Uterus (tissue), 3 donors: ENCODE measurements at regions not wholly inside any gene's neighbourhood (a gene's known extent, or its start where the extent isn't known, plus 50 kb on each side); places are given as distances from the start of the nearest gene placed in this dataset.
"Not testable (repeated sequence)": the region's sequence is repeated elsewhere in the genome, so short reads cannot be mapped to it uniquely, and the experiment has no call there.

Experiments
- DNase-seq, 2 donors: peaks; one replicate each; pipeline ENCODE4 v3.0.0-alpha.2; 2019 to 2020
- H3K27ac ChIP-seq, 2 donors: fragments of 200-600 bp; sonication (generic); 1 replicate in 1 of 2; 2 replicates in 1 of 2; pipeline ENCODE4 v1.5.1; 2016 to 2018
- H3K27me3 ChIP-seq, 2 donors: fragments of 200-600 bp; sonication (generic); one replicate each; pipeline ENCODE4 v1.5.1; 2018 to 2019; ENCODE audit warnings: control low read depth in 1 of 2
- H3K36me3 ChIP-seq, 2 donors: fragments of 200-600 bp; sonication (generic); one replicate each; pipeline ENCODE4 v1.5.1; 2019; ENCODE audit warnings: control low read depth in 1 of 2
- H3K4me1 ChIP-seq, 2 donors: fragments of 200-600 bp; sonication (generic); one replicate each; pipeline ENCODE4 v1.5.1; 2018 to 2019; ENCODE audit warnings: control low read depth in 1 of 2
- H3K4me3 ChIP-seq, 2 donors: fragments of 200-600 bp; sonication (generic); 1 replicate in 1 of 2; 2 replicates in 1 of 2; pipeline ENCODE4 v1.5.1; 2018 to 2019; ENCODE audit warnings: mild to moderate bottlenecking in 1 of 2
- H3K9me3 ChIP-seq, 2 donors: fragments of 200-600 bp; sonication (generic); one replicate each; pipeline ENCODE4 v1.5.1; 2019; ENCODE audit warnings: control low read depth in 1 of 2
- CTCF ChIP-seq, 4 experiments: fragments of 200-600 bp in 2 of 4; fragments of 450-650 bp in 2 of 4; sonication (generic) in 2 of 4; IDR thresholded peaks; one replicate each; pipeline ENCODE4 v1.5.1; 2016 to 2019; ENCODE audit warnings: antibody characterized with exemption in 4 of 4, mild to moderate bottlenecking in 2 of 4, moderate library complexity in 1 of 4
- POLR2A ChIP-seq, 2 donors: fragments of 450-650 bp; IDR thresholded peaks; one replicate each; pipeline ENCODE4 v1.6.1; 2016; ENCODE audit warnings: antibody characterized with exemption in 2 of 2, mild to moderate bottlenecking in 1 of 2, moderate library complexity in 1 of 2
- intact Hi-C: fragments of 100-400 bp; cut with DNase I; formaldehyde crosslinking; loops from one replicate; pipeline ENCODE4 v1.15.1; 2023; ENCODE audit warnings: low total_unique reads
- donor health status: DM: yes; HTN: yes; CAD: no.

- H3K9me3 ChIP-seq = no peaks in the 10 kb centered on the region
- H3K4me1 ChIP-seq = no peaks in the 10 kb centered on the region
- H3K36me3 ChIP-seq = no peaks in the 10 kb centered on the region
- intact Hi-C loops = no loop called here
- DNase-seq = no peak
- no peak overlapping the region for H3K4me3 ChIP-seq
- no peak overlapping the region for H3K27ac ChIP-seq
- H3K27me3 ChIP-seq = no peaks in the 10 kb centered on the region
- TF ChIP-seq CTCF (IDR thresholded peaks at IDR 0.05) (no peak), POLR2A (IDR thresholded peaks at IDR 0.05) (no peak)
These were observed 315.6 kb upstream of the IL12A start for GRCh38 chr3:159672728-159673688.

GRCh38 chr3:159674583-159674982 lies 314.1 kb upstream of the IL12A start:
- TF ChIP-seq CTCF (IDR thresholded peaks at IDR 0.05) = no peak
- no peak for TF ChIP-seq POLR2A (IDR thresholded peaks at IDR 0.05)
- no peaks in the 10 kb centered on the region for H3K36me3 ChIP-seq
- no peak overlapping the region for H3K4me3 ChIP-seq
- H3K9me3 ChIP-seq = no peaks in the 10 kb centered on the region
- no peak overlapping the region for H3K27ac ChIP-seq
- no peak for DNase-seq
- no peaks in the 10 kb centered on the region for H3K27me3 ChIP-seq
- intact Hi-C loops = no loop called here
- no peaks in the 10 kb centered on the region for H3K4me1 ChIP-seq

GRCh38 chr3:159675285-159675684 lies 313.4 kb upstream of the IL12A start:
- Histone ChIP-seq H3K4me1 (no peaks in the 10 kb centered on the region), H3K9me3 (no peaks in the 10 kb centered on the region), H3K27me3 (no peaks in the 10 kb centered on the region), H3K4me3 (no peak overlapping the region), H3K36me3 (no peaks in the 10 kb centered on the region), H3K27ac (no peak overlapping the region)
- TF ChIP-seq POLR2A (IDR thresholded peaks at IDR 0.05) (no peak), CTCF (IDR thresholded peaks at IDR 0.05) (no peak)
- intact Hi-C loops = no loop called here
- DNase-seq = no peak

- intact Hi-C loops = no loop called here
- TF ChIP-seq POLR2A (IDR thresholded peaks at IDR 0.05) (no peak), CTCF (IDR thresholded peaks at IDR 0.05) (no peak)
- Histone ChIP-seq H3K9me3 (no peaks in the 10 kb centered on the region), H3K36me3 (no peaks in the 10 kb centered on the region), H3K4me1 (no peaks in the 10 kb centered on the region), H3K27me3 (no peaks in the 10 kb centered on the region), H3K4me3 (no peak overlapping the region), H3K27ac (no peak overlapping the region)
- no peak for DNase-seq
These were observed 308.7 kb upstream of the IL12A start for GRCh38 chr3:159679900-159680299.

GRCh38 chr3:159681717-159682116 lies 306.9 kb upstream of the IL12A start:
- H3K9me3 ChIP-seq, H3K4me1 ChIP-seq, DNase-seq, H3K27ac ChIP-seq, H3K27me3 ChIP-seq, H3K36me3 ChIP-seq, intact Hi-C loops, H3K4me3 ChIP-seq: not testable (repeated sequence)
